Epithelial cell of proximal tubule (primary cell): ENCODE measurements at regions not wholly inside any gene's neighbourhood (a gene's known extent, or its start where the extent isn't known, plus 50 kb on each side); places are given as distances from the start of the nearest gene placed in this dataset.

Experiments used
- DNase-seq: peaks from one replicate; pipeline ENCODE4 v3.0.0-alpha.2; 2011; ENCODE audit warnings: low read depth
- H3K4me3 ChIP-seq: 2 replicates; pipeline ENCODE4 v1.5.1; 2011; ENCODE audit warnings: low read depth, mild to moderate bottlenecking, low read length
- TF ChIP-seq, protein P1 (sequence below): conservative IDR thresholded peaks from 2 replicates; pipeline ENCODE4 v1.5.1; 2012; ENCODE audit warnings: low read depth, mild to moderate bottlenecking, low read length

DNA sequence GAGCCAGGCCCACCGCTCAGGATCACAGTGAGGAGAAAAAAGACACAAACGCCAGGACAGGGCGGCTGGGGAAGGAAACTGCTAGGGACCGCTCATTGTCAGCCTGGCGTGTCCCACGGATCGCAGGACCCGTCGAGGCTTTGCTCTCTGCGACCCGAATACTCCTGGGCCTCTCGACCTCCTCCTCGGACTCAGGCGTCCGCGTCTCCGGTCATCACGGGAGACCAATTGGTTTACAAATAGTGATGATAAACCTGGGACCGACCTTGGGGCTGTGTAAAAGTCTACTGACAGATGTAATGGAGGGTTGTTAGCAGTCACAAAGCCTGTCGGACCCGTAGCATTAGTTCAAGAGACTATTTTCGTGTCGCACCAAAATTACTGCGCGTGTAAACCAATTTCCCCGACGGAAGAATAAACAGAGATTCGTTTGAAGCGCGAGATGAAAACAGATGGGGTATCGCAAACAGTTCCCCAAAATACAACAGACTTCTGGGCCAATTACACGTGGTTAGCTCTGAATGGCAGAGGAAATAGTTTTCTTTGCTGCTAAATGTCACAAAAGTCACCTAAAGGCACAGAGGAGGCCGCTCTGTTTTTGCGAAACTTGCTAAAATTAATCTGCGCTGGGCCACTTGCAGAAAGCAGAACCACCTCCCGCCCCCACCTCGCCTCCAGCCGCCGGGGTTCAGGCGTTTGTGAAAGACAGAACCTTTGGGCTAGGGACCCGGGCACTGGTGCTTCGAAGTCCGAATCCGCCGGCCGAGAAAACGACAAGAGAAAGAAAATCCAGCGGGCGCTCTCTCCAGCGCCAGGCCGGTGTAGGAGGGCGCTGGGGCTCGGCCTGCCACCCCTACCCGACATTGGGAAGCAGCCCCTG, 67.6 kb downstream of the FOXD1 start:
- no peak for DNase-seq
- TF ChIP-seq, protein P1, sequence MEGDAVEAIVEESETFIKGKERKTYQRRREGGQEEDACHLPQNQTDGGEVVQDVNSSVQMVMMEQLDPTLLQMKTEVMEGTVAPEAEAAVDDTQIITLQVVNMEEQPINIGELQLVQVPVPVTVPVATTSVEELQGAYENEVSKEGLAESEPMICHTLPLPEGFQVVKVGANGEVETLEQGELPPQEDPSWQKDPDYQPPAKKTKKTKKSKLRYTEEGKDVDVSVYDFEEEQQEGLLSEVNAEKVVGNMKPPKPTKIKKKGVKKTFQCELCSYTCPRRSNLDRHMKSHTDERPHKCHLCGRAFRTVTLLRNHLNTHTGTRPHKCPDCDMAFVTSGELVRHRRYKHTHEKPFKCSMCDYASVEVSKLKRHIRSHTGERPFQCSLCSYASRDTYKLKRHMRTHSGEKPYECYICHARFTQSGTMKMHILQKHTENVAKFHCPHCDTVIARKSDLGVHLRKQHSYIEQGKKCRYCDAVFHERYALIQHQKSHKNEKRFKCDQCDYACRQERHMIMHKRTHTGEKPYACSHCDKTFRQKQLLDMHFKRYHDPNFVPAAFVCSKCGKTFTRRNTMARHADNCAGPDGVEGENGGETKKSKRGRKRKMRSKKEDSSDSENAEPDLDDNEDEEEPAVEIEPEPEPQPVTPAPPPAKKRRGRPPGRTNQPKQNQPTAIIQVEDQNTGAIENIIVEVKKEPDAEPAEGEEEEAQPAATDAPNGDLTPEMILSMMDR, result no peak
- no peak overlapping the region for H3K4me3 ChIP-seq

DNA sequence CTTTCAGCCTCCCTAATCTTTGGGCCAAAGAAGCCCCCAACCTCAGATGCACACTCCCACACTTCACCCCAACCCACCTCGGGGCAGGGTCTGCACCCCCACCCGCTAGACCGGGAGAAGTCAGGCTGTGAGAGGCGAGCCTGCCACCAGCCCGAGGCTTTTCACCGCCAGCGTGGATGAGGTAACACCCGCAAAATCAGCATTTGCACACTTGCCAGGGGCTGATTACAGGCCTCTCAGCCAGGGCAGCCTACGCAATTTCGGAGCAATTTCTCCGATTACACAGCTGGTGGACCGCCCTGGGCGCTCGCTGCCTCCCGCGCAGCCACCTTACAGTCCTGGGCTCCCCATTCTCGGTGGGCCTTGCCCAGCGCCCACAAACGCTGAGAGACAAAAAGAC, 68.5 kb downstream of the FOXD1 start:
- DNase-seq, result no peak

DNA sequence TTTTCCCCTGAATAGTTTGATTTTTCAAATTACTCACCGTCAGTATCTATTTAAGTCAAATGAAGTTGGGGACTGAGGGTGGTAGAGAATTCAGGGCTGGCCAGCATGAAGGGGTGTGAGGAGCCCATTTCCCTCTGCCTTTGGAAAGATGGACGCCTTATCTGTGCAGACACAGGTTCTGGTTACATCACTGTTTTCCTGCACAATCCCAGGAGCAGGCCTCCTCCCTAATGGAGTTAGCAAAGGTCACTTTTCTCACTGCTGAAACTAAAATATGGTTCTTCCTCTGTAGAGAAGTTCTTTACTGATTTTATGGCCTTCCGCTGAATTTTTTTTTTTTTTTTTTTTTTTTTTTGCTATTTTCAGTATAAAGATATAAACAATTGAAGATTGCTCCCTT, 69.1 kb downstream of the FOXD1 start:
- H3K4me3 ChIP-seq, result no peak overlapping the region
- TF ChIP-seq, protein P1, result no peak
- no peak for DNase-seq

More for the DNA sequence above, 68.5 kb downstream of the FOXD1 start:
- H3K4me3 ChIP-seq, result no peak overlapping the region
- TF ChIP-seq, protein P1, result no peak

DNA sequence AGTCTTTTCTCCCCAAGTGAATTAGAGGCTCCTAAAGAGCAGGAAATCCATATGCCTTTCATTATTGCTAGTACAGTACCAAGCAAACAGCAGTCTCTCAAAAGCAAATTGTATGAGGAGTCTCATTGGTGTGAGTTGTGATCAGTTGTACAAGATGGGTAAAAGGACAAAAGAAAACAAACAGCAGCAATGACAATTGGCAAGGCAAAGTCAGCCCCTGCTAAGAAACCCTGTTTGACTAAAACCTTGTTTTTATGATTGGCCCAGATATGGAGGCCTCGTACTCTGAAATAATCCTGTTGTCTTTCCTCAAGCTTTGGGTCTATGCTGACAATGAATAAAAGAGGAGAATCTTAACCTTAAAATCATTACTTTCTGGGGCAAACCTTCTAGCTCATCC, 69.8 kb downstream of the FOXD1 start:
- DNase-seq, result no peak
- H3K4me3 ChIP-seq, result no peak overlapping the region
- TF ChIP-seq, protein P1, result no peak

DNA sequence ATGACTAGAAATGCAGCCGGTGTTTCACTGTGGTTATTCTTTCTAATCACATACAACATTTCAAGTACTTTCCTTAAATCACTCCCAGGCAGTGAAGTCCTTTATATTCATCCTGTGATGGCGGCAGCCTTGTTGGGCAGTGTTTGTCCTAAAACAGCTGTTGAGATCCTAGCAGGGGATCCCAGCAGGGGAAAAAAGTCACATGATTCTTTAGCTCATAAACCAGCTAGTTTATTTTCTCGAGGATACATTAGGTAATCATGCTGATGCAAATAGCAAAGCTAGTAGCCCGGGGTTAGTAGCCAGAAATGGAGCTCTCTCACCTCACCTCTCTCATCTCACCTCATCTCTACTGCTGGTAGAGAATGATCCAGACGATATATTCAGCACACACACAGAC, 70.5 kb downstream of the FOXD1 start:
- no peak for DNase-seq
- no peak overlapping the region for H3K4me3 ChIP-seq
- TF ChIP-seq, protein P1, result no peak

DNA sequence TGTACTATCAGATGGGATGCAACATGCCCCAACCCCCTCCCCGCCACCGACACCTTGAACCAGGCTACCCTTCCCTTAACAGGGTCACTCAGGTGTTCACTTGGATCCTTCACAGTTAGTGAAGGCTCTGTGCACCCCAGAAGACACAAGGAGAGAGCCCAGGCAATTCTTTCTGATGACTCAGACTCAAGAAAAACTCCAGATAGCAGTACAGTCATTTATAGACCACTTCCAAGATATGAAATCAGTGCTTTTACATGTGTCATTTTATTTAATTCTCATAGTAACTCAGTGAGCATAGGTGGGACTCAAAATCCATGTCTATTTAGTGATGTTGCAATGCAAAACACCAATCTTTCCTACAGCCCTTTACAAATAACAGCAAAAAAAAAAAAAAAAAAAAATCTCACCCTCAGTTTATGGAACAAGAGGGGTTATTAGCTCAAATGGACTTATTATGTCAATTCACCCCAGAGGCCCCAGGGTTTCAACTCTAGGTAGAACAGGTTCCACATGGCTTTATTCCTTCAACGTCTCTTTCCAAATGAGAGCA, 71.9 kb downstream of the FOXD1 start:
- DNase-seq, result no peak
- TF ChIP-seq, protein P1, result no peak
- no peak overlapping the region for H3K4me3 ChIP-seq
